ENCODE measurements at regions not wholly inside any gene's neighbourhood (a gene's known extent, or its start where the extent isn't known, plus 50 kb on each side); places are given as distances from the start of the nearest gene placed in this dataset.

- no peak for TF ChIP-seq CTCF (IDR thresholded peaks at IDR 0.05)
- no peak for TF ChIP-seq POLR2A (IDR thresholded peaks at IDR 0.05)
These were observed 124.4 kb upstream of the ITGB1 start for GRCh38 chr10:33082373-33082895.
